ENCODE measurements at regions not wholly inside any gene's neighbourhood (a gene's known extent, or its start where the extent isn't known, plus 50 kb on each side); places are given as distances from the start of the nearest gene placed in this dataset.

GRCh38 chr6:26186652-26187051 is 99.4 kb downstream of the HFE start:
- Histone ChIP-seq H3F3A (replicated peaks; ENCODE audit: low read depth) (peaks cover 10% of the 10 kb centered on the region), H3K4me1 (ENCODE audit: insufficient read depth) (peaks cover 24% of the 10 kb centered on the region), H3K4me3 (peak overlapping the region; percentile 88), H3K36me3 (ENCODE audit: insufficient read depth) (no peaks in the 10 kb centered on the region), H2AFZ (no peak overlapping the region), H3K27ac (ENCODE audit: low read depth) (peak overlapping the region; percentile 99; the same call in 1 of the 2 replicates), H4K20me1 (replicated peaks; ENCODE audit: insufficient read depth) (no peaks in the 10 kb centered on the region), H3K4me2 (peak overlapping the region; percentile 95), H3K9me2 (ENCODE audit: insufficient read depth) (no peaks in the 10 kb centered on the region), H3K79me2 (replicated peaks; ENCODE audit: insufficient read depth) (no peaks in the 10 kb centered on the region), H3K27me3 (ENCODE audit: insufficient read depth) (no peaks in the 10 kb centered on the region)
- Mint-ChIP-seq H3K27me3 (ENCODE audit: insufficient read depth, low read depth, poor library complexity) (peaks cover 25% of the 10 kb centered on the region), H3K4me3 (peak overlapping the region; percentile 19; the same call in 1 of the 3 replicates), H3K4me1 (peaks cover 44% of the 10 kb centered on the region), H3K36me3 (ENCODE audit: low read depth) (no peaks in the 10 kb centered on the region), H3K9me3 (peaks cover 4% of the 10 kb centered on the region; the same call in 2 of the 3 replicates), H3K27ac (peak overlapping the region; percentile 100; the same call in 1 of the 2 replicates)
- no peak for TF ChIP-seq NANOG (IDR thresholded peaks at IDR 0.05; ENCODE audit: borderline replicate concordance)
- no peak for TF ChIP-seq ZNF114 (CRISPR knock-in tag; IDR thresholded peaks at IDR 0.05)
- no peak for TF ChIP-seq STAT1 (IDR thresholded peaks at IDR 0.05; ENCODE audit: unreplicated experiment)
- no peak for TF ChIP-seq EZH2 (IDR thresholded peaks at IDR 0.05; ENCODE audit: low read depth, unreplicated experiment)
- no peak for TF ChIP-seq JUNB (IDR thresholded peaks at IDR 0.05; ENCODE audit: unreplicated experiment)
- no peak for TF ChIP-seq CREB1 (CRISPR knock-in tag; IDR thresholded peaks at IDR 0.05; ENCODE audit: low read depth)
- no peak for TF ChIP-seq ZNF462 (CRISPR knock-in tag; IDR thresholded peaks at IDR 0.05)
- TF ChIP-seq ZNF331 (CRISPR knock-in tag; IDR thresholded peaks at IDR 0.05; ENCODE audit: low read depth), result no peak
- no peak for TF ChIP-seq CTCF (conservative IDR thresholded peaks at IDR 0.05; ENCODE audit: low read depth in 2 of 2)
- DNase-seq (ENCODE audit: low spot score) (no peak), ATAC-seq (no peak)
